NCI-H2081 treated with DMSO at 0.1 percent for 48 hours (cell line): ENCODE measurements at regions not wholly inside any gene's neighbourhood (a gene's known extent, or its start where the extent isn't known, plus 50 kb on each side); places are given as distances from the start of the nearest gene placed in this dataset.
"Not testable (repeated sequence)": the region's sequence is repeated elsewhere in the genome, so short reads cannot be mapped to it uniquely, and the experiment has no call there.

Experiments used
- DNase-seq: peaks from one replicate; lab custom pipeline; 2025; lab: John Stamatoyannopoulos, UW

- no peak for DNase-seq
Measured at GRCh38 chr2:44086629-44087028, 82.0 kb upstream of the PPM1B start.

- peak; percentile 4 for DNase-seq
Measured at GRCh38 chr2:44087036-44087713, 81.5 kb upstream of the PPM1B start.

DNA sequence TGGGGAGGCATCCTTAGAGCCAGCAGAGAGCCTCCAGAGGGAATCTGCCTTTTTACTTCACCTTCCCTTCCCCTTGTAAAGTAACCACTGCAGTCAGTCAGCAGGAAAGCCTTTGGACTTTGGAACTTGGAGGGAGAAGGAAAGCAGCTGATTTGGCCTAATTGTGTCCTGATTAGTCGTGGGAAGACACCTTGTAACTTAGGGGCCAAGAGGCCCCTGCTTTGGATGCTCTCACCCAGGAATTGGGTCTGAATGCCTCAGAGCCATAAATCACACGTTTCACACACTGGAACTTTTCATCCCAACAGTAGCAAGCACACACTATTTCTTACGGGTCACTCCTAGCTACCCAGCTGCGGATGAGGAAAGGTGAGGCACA is 81.0 kb upstream of the PPM1B start:
- no peak for DNase-seq

GRCh38 chr2:44092519-44092918 is 76.2 kb upstream of the PPM1B start:
- DNase-seq = not testable (repeated sequence)

DNA sequence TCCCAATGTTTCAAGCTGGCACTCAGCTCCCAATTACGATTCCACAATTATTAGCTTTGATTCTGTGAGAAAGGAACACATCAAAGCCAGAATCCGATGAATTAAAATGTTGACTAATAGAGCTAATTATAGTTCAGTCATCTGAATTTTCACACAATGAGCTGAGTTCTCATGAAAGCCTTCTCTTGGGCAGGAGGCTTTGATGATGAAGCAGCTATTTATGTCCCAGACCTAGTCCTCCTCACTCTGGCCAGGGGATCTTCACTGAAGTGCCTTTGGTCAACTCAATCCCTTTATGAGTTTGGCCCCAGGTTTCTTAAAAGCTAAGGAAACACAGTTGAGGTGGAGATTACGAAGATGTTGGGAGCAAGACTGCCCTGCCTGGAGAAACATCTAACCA is 74.7 kb upstream of the PPM1B start:
- no peak for DNase-seq

- DNase-seq = no peak
Measured at GRCh38 chr2:44097322-44097907, 71.3 kb upstream of the PPM1B start.

DNA sequence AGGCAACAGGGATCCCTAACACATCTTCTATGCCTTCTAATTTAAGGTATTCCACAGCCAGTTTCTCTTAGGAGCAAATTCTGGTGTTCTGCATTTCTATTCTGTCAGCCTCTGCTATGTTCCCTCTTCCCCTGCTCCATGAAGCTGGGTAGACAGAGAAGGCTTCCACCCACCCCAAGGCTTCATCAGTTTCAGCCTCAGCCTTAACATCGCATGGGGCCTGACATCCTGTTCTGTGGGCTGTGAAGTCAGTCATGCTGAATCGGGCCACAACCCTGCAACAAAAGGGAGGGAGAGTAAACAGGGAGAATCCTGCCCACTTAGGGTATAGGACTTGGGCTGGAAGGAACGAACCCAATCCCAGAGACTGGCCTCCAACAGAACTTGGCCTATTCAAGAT is 70.6 kb upstream of the PPM1B start:
- no peak for DNase-seq

GRCh38 chr2:44098891-44099290 is 69.8 kb upstream of the PPM1B start:
- no peak for DNase-seq

GRCh38 chr2:44100351-44100750 is 68.3 kb upstream of the PPM1B start:
- no peak for DNase-seq

DNA sequence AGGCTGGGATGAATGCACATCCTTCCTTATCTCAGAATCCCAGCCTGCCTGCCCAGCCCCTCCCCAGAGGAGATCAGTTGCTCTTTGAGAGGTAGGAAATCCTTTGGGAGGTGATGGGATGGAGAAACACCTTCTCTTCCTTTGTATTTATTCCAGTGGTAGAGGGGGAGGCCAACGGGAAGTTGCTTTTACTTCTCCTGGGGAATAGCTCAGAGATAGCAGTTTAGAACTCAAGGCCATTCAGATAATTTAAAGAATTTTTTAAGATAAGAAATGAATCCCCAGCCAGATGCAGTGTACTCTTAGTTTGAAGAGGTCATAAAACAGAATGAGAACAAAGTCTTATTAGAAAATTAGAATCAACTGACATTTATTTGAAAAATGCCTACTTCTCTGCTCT is 67.4 kb upstream of the PPM1B start:
- DNase-seq = no peak

- DNase-seq = no peak
Measured at GRCh38 chr2:44102790-44103562, 65.7 kb upstream of the PPM1B start.

- DNase-seq = no peak
Measured at GRCh38 chr2:44103639-44104038, 65.0 kb upstream of the PPM1B start.

- no peak for DNase-seq
Measured at GRCh38 chr2:44104855-44105271, 63.8 kb upstream of the PPM1B start.

- not testable (repeated sequence) for DNase-seq
Measured at GRCh38 chr2:44106509-44106908, 62.2 kb upstream of the PPM1B start.

- DNase-seq = no peak
Measured at GRCh38 chr2:44107086-44107740, 61.5 kb upstream of the PPM1B start.

DNA sequence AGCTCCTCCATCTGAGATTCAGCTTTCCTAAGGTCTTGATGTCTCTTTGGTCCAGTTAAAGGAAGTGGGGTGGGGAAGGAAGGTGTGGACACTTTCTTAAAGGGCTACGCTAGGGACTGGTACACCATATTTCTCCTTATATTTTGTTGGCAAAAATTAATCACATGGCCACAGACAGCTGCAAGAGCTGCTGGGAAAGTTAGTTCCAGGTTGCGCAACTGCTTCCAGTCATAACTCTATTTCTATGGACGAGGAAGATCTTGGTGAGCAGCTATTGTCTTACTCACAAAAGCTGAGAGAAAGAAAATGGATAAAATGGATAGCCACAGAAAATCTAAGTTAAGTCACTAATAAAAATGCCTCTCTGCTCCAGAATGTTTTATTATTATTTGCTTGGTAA is 60.7 kb upstream of the PPM1B start:
- DNase-seq = no peak

DNA sequence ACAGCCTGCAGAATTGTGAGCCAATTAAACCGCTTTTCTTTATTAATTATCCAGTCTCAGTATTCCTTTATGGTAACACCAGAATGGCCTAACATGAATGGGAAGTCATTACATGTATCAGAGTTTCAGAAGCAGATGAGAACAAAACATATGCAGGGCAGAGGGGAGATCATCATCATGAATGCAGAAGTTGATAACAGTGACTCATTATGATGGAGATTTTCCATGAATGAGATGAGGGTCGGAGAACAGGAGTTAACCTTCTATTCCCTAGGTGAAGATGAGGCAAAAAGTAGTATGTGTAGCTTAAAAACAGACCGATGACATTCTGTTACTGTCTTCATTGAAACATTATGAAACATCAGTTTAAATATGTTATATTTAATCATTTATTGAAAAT is 59.5 kb upstream of the PPM1B start:
- no peak for DNase-seq

DNA sequence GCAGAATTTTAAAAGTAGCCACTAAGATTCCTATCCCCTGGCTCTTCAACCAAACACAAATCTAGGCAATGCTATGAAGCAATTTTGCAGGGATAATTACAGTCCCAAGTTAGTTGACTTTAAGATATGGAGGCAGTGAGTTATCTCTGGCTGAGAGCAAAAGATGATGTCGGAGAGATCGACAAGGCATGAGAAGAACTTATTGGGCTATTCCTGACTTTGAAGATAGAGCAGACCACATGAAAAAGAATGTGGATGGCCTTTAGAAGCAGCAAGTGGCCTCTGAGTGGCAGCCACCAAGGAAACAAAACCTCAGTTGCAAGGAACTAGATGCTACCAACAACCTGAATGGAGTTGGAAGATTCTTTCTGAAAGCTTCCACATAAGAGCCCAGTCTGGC is 58.2 kb upstream of the PPM1B start:
- no peak for DNase-seq

- no peak for DNase-seq
Measured at GRCh38 chr2:44112096-44112495, 56.6 kb upstream of the PPM1B start.

DNA sequence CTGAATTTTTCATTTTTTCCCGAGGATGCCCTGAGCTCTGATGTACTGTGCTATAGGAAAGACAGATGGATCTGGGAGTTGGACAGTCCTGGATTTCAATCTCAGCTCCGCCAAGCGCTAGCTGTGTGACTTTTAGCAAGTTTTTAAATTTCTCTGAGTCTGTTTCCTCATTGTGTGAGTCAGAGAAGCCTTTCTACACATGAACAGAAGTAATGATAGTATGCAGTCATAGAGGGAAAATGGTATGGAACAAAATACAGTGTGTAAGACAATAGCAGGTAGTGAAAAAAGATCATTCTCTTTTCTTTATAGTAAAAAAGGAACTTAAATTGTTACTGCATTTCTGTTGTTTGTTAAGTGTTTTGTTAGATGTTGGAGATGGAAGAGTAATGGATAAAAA is 52.4 kb upstream of the PPM1B start:
- DNase-seq = no peak

GRCh38 chr2:44118257-44118656 is 50.4 kb upstream of the PPM1B start:
- no peak for DNase-seq
